HG02588 (cell line): ENCODE measurements at regions not wholly inside any gene's neighbourhood (a gene's known extent, or its start where the extent isn't known, plus 50 kb on each side); places are given as distances from the start of the nearest gene placed in this dataset.

ENCODE experiments used
- ATAC-seq: cut with Tn5 transposase; IDR thresholded peaks from one replicate; pipeline ENCODE4 v1.9.1; 2021; ENCODE audit warnings: mild to moderate bottlenecking, moderate library complexity; ENCODE audit not compliant: unreplicated experiment

GRCh38 chr14:71648725-71649124, 283.5 kb upstream of the RGS6 start:
- ATAC-seq = no peak

DNA sequence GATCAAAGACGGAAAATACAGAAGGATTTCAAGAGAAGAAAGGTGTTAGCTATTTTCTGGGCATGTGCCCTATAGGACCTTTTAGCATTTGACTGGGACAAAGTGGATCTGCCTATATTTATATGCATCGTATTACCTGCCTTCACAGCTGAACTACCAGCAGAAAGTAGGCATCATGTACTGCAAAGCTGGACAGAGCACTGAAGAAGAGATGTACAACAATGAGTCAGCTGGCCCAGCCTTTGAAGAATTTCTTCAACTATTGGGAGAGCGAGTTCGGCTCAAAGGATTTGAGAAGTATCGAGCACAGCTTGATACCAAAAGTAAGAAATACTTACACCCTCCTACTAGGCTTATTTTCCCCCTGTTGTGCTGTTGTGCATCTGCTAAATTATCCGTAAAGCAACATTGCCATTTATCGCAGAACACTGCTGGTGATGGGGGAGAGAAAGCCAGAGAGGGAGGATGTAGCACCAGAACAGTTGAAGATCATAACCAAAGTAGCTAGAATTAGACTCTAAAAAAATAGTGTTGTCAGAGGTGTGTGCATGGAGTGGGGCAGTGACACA, 282.0 kb upstream of the RGS6 start:
- ATAC-seq = no peak

- no peak for ATAC-seq
Measured at GRCh38 chr14:71651228-71651627, 281.0 kb upstream of the RGS6 start.

DNA sequence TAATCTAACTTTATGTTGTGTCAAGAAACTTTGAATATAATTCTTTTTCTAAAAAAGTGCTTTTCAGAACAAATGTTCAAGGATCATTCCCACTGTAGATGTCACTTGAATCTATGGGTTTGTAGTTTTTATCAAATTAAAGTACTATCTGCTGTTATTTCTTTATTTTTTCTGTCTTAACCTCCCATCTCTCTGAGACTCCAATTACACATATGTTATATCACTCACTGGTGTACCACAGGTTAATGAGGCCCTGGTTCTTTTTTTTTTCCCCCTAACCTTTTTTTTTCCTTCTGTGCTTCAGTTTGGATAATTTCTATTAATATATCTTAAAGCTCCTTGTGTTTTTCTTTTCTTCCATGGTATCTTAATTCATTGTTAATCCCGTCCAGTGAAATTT, 279.9 kb upstream of the RGS6 start:
- ATAC-seq = no peak

DNA sequence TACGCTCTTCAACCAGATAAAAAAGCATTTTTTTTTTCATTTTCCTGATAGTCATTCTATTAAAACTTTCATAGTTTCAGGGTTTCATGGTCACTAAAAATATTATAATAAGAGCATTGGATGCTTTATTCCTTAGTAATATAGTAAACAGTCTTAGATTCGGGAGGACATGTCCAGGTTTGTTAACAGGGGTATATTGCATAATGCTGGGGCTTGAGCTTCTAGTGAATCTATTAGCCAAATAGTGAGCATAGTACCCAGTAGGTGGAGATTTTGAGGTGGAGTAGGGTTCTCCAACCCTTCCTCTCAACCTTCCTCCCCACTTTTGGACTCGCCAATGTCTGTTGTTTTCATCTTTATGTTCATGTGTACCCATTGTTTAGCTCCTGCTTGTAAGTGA, 277.4 kb upstream of the RGS6 start:
- no peak for ATAC-seq

GRCh38 chr14:71658261-71658860, 273.9 kb upstream of the RGS6 start:
- no peak for ATAC-seq

- no peak for ATAC-seq
Measured at GRCh38 chr14:71659159-71659558, 273.1 kb upstream of the RGS6 start.

DNA sequence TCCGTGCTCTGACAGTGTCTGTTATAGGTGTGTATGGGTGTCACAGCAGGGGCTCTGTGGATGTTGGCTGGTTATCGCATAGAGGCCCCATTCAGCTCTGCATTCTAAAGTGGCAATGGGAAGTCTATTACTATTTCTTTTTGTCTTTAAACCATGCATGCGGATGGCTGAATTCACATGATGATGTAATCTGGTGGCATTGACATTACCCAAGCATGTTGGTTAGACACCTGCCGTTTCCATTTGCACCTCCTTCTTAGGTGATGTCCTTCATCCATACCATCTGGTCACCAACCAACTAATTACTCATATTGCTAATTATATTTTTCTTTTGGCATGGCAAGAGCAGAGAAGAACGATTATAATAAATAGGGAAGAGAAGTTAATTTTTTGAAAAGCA, 270.8 kb upstream of the RGS6 start:
- ATAC-seq = no peak

GRCh38 chr14:71662291-71662790, 269.9 kb upstream of the RGS6 start:
- no peak for ATAC-seq

DNA sequence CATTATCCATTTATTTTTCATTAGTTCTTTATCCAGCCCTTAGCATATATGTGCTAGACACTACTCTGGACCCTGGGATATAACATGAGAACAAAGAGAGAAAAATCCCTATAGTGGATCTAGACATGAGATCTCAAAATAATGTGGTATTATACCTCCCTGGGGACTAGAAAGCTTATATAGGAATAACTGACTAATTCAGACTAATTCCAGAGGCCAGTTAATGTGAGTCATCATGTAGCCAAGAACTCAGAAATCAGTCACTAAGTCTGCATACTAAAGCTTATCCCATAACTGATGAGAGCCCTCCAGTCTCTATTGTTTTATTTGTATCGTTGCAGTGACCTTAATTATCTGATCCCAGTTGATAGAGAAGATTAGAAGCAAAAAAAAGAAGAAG, 267.1 kb upstream of the RGS6 start:
- no peak for ATAC-seq

DNA sequence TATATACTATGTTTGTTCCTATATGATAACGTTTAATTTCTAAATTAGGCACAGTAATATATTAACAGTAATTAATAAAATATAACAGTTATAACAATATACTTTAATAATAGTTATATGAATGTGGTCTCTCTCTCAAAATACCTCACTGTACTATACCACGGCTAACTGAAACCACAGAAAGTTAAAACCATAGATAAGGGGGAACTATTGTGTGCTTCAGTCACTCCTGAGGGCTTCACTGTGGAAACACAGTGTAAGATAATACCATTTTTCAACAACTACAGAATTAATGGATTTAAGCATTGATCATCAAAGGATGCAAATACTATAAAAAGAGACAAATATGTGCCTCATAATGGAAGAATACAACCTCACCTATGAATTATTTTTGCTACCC, 266.4 kb upstream of the RGS6 start:
- no peak for ATAC-seq

- no peak for ATAC-seq
Measured at GRCh38 chr14:71666571-71667145, 265.6 kb upstream of the RGS6 start.

DNA sequence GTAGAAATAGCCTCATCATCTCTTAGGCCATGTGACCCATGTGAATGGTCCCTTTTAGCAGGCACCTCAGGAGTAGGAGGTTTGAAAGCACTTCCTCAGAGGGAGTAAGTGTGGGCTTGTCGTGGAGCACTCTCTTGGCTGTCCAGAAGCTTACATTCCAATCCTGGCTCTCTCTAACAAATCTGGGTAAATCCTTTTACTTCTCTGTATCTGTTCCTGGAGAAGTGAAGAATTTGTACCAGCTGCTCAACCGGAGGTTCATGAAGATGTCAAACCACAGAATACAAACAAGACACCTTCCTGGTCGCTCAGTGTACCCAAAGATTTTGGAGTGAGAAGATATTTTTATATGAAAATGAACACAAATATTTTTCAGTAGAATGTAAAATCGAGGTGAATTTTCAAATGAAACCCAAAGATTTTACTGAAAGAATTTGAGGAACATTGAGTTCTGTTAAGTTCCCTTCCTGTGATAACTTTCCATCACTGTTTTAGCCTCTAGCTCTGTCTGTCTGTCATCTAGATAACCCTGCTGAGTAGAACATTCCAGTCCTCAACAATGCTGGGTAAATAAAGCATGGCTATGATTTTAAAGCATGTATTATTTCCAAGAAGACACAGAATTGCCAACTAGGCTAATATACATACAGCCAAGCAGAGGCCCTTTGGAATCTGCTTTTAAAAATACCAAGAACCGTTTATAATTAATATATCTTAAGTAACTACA, 263.9 kb upstream of the RGS6 start:
- ATAC-seq = no peak

- no peak for ATAC-seq
Measured at GRCh38 chr14:71672596-71672995, 259.6 kb upstream of the RGS6 start.

- ATAC-seq = no peak
Measured at GRCh38 chr14:71675126-71675899, 256.9 kb upstream of the RGS6 start.

- ATAC-seq = no peak
Measured at GRCh38 chr14:71675900-71676287, 256.3 kb upstream of the RGS6 start.

GRCh38 chr14:71680736-71681387, 251.4 kb upstream of the RGS6 start:
- ATAC-seq = no peak

- no peak for ATAC-seq
Measured at GRCh38 chr14:71682337-71682736, 249.9 kb upstream of the RGS6 start.

DNA sequence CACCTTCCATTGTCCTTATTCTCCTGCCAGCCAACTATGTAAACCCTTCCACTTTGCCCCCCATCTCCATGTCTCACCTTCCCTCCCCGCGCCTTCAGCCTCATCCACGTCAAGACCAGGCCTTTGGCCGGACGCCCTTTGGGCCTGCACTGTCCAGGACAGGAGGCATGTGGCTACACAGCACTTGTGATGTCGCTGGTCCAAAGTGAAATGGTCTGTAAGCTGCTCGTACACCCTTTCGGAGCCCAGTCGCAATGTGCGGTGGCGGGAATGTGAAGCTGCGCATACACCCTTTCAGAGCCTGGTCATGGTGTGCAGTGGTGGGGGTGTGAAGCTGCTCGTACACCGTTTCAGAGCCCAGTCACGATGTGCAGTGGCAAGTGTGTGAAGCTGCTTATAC, 247.9 kb upstream of the RGS6 start:
- no peak for ATAC-seq

GRCh38 chr14:71686677-71687076, 245.6 kb upstream of the RGS6 start:
- ATAC-seq = no peak
